AG09309 (cell line): ENCODE measurements at regions not wholly inside any gene's neighbourhood (a gene's known extent, or its start where the extent isn't known, plus 50 kb on each side); places are given as distances from the start of the nearest gene placed in this dataset.
A peak's percentile ranks its signal among the peaks of the same experiment; 100 is the strongest.
"Not testable (repeated sequence)": the region's sequence is repeated elsewhere in the genome, so short reads cannot be mapped to it uniquely, and the experiment has no call there.

Experiments
- DNase-seq: peaks from one replicate; pipeline ENCODE4 v3.0.0-alpha.2; 2010; ENCODE audit warnings: low read depth
- H3K4me3 ChIP-seq: 2 replicates; pipeline ENCODE4 v1.5.1; 2011; ENCODE audit warnings: mild to moderate bottlenecking, low read depth, low read length, moderate library complexity; ENCODE audit not compliant: control insufficient read depth
- CTCF ChIP-seq: IDR thresholded peaks from 2 replicates; pipeline ENCODE4 v1.5.1; 2011; ENCODE audit warnings: mild to moderate bottlenecking, low read depth, low read length, inconsistent platforms; ENCODE audit not compliant: insufficient read depth, control insufficient read depth; ENCODE audit errors: missing control alignments

GRCh38 chr1:181239086-181239485 is 150.6 kb downstream of the IER5 start:
- H3K4me3 ChIP-seq = no peak overlapping the region
- DNase-seq = no peak
- no peak for TF ChIP-seq CTCF

- not testable (repeated sequence) for H3K4me3 ChIP-seq, DNase-seq
Measured at GRCh38 chr1:181246320-181246719, 157.8 kb downstream of the IER5 start.

- not testable (repeated sequence) for H3K4me3 ChIP-seq, DNase-seq
Measured at GRCh38 chr1:181248361-181248760, 159.9 kb downstream of the IER5 start.

GRCh38 chr1:181249186-181249585 is 160.7 kb downstream of the IER5 start:
- no peak overlapping the region for H3K4me3 ChIP-seq
- no peak for DNase-seq
- TF ChIP-seq CTCF = no peak

GRCh38 chr1:181250038-181250437 is 161.5 kb downstream of the IER5 start:
- DNase-seq = no peak
- H3K4me3 ChIP-seq = no peak overlapping the region
- no peak for TF ChIP-seq CTCF

- H3K4me3 ChIP-seq = no peak overlapping the region
- peak; percentile 23 for DNase-seq
- TF ChIP-seq CTCF = no peak
Measured at GRCh38 chr1:181251001-181251712, 162.7 kb downstream of the IER5 start.

GRCh38 chr1:181251713-181252075 is 163.2 kb downstream of the IER5 start:
- no peak for TF ChIP-seq CTCF
- no peak for DNase-seq
- H3K4me3 ChIP-seq = no peak overlapping the region

- DNase-seq = not testable (repeated sequence)
Measured at GRCh38 chr1:181253601-181254000, 165.1 kb downstream of the IER5 start.

More at GRCh38 chr1:181253601-181254000, 165.1 kb downstream of the IER5 start:
- not testable (repeated sequence) for H3K4me3 ChIP-seq
